ENCODE measurements at regions not wholly inside any gene's neighbourhood (a gene's known extent, or its start where the extent isn't known, plus 50 kb on each side); places are given as distances from the start of the nearest gene placed in this dataset.

DNA sequence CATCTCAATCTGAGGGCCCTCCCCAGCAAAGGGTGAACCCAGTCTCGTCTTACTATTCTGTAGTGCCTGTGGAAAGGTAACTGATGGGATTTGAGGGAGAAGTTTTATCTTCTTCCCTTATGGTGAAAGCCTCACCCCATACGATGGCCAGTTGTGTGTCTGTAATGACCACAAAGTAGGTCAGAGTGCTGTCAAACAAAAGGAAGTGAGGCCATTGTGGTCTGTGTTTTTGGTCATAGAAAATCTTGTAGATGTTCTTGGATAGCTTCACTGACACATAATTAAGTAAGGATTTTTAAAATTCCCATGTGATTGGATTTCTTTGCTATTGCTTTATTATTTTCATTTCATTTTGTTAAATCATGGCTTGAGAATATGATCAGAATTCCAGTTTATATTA lies 505.1 kb upstream of the KLF4 start:
- DNase-seq (ENCODE audit: low spot score) = no peak

DNA sequence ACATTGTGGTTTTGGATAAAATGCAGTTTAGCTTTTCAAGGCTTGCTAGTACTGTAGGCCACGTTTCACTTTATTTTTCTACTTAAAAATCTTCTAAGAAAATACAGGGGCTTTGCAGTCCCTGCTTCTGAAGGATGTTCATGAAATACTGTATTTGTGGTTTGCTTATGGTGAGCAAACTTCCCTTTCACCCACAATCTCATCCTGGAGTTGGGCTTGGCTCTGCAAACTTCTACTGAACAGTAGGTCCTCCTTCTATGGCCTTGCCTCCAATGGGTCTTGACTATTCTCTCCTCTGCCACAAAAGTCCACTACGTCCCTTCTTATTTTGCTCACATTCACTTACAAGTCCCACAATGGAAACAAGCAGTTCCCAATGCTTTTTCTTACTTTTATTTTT lies 502.7 kb upstream of the KLF4 start:
- DNase-seq (ENCODE audit: low spot score) = no peak

DNA sequence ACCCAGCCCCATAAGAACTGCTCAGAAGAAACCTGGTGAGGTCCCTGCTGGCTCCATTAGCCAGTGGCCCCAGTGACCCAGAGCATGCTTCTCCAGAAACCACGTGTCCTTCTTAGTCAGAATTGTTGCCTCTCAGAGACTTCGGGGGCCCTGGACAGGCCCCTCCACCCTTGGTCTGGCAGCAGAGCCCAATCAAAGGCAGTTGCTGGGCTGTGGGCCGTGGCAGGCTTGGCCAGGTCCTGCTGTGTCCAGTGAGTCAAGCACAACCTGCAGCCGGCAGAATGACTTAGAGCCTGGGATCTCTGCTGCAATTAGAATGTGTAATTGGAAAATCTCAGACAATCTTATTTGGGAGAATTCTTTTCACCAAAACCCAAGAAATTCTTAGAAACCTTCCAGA lies 502.0 kb upstream of the KLF4 start:
- peak; percentile 14 for DNase-seq (ENCODE audit: low spot score)

DNA sequence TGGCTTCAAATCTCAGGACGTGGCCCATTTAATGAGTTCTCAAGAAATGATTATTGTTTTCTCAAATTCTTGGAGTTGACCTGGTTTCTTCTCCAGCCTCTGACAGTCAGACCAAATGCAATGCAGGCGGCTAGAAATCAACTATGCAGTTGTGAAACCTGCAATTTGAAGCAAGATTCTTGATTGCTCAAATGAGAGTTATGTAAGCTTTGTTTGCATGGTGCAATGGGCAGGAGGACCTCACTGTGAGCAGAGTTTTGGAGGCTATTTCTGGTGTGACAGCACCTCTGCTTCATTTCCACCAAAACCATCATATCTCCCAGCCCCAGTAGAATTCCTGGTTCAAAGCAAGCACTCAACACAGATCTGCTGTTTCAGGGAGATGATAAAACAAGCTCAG lies 500.0 kb upstream of the KLF4 start:
- no peak for DNase-seq (ENCODE audit: low spot score)

DNA sequence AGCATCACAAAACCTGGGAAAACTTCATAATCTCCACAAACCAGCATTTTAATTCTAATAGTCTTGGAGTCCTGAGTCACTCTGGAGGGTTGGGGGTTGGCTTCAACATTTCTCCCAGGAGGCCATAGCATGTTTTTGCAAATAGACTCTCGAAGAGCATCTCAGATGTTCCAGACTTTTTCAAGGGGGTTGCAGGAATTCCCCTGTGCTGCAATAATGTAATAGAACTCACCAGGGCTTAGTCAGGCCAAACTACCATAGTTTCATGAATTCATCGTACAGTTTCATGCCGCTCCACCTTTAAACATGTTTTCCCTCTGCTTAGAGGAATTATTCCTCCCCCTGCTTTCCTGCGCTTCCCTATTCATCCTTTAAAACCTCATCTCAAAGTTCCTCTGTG lies 499.5 kb upstream of the KLF4 start:
- no peak for DNase-seq (ENCODE audit: low spot score)

DNA sequence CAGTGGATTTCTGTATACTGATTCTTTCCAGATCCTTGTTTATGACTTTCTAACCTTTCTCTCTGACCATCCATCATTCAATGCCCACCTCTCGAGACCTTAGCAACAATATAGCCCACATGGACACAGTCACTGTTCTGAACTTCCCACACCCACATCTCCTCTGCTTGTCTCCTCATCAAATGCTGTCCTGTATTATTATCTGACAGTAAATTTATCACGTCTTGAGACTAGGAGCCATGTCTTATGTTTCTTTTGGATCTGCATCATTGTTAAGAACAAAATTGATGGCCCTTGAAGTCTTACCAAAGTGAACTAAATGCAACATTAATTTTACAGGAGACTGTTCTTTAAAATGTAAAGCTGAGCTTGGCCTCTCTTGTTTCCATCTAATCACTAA lies 495.4 kb upstream of the KLF4 start:
- no peak for DNase-seq (ENCODE audit: low spot score)

DNA sequence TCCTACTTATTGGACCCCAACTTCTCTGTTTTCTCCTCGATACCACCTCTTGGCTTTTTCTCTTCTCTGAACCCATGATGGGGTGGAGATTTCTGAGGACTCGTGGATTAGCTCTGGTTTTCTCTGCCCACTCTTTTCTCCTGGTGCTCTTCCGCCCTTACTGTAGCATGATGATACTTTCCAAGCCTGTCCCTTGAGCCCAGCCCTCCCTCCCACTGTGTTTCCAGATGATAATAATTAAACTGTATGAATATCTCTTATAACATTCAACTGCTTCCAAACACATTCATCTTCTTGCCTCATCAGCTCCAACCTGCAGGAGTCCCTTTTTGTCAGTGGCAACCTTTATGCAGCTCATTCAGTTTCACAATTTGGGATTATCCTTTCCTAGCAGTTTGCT lies 494.2 kb upstream of the KLF4 start:
- DNase-seq (ENCODE audit: low spot score) = no peak

DNA sequence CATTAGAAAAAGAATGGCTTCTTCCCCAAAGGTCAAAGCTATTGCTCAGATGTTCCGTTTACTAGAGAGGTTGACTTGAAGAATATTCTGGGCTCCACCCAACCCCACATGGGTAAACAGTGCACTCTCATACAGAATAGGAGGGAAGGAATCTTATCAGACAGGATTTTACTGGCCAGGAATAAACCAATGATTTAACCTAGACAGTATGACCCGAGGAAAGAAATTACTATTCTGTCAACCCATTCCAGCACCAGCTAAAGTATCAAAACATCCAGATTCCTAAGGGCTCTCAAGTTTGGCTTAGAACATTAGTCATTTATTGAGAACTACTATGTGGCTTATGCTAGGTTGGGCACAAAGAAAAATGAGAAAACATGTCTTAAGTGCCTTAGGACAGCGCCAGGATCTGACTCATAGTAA lies 493.6 kb upstream of the KLF4 start:
- no peak for DNase-seq (ENCODE audit: low spot score)

DNA sequence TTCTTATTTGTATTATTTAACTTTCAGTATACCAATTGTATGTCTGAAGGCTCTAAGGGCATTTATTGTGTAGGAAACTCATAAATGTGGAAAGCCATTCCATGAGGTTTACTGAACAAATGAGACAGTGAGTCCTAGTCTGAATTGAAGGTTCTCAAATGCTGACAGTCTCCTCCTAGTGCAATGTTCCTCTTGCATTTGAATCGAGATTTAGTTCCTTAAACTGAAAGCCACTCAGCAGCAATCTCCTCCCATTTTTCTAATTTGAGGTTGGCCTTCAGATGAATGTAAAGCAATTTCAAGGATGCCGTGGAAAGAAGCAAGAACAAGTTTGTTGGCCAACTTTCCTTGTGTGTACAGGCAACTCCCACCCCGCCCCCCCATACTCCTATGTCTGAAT lies 493.2 kb upstream of the KLF4 start:
- DNase-seq (ENCODE audit: low spot score) = no peak

DNA sequence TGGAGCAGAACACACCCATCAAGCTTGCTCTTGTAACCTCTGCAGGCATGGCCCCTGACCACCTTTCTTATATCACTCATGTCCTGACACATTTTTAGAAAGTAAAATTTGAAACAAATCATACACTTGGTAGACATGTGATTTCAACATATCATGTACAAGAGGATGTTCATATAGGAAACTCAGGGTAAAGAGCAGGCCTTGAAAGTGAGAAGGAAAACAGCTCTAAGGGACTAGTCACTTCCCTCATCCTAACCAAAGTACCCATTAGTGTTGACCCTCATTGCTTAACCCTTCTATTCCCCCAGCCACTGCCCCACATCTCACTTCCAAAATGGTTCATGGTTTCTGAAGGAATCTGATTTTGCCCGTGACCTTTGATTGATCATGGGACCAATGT lies 492.4 kb upstream of the KLF4 start:
- no peak for DNase-seq (ENCODE audit: low spot score)

DNA sequence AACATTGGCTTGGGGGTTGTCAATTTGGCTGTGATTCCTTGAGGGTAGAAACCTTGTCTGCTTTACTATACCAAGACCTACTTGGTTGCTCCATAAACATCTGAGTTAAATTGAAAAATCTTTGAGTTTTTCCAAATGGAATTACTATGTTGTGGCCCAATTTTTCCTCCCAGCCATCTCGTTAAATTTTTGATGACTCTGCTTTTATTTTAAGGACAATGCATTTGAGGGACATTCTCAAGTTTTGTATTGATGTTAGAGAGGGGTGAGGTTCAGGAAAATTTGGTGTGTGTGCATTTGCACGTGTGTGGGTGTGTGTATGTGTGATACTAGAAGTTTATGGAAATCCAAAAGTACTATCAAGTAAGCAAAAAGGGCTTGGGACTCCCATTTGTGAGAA lies 491.4 kb upstream of the KLF4 start:
- no peak for DNase-seq (ENCODE audit: low spot score)

DNA sequence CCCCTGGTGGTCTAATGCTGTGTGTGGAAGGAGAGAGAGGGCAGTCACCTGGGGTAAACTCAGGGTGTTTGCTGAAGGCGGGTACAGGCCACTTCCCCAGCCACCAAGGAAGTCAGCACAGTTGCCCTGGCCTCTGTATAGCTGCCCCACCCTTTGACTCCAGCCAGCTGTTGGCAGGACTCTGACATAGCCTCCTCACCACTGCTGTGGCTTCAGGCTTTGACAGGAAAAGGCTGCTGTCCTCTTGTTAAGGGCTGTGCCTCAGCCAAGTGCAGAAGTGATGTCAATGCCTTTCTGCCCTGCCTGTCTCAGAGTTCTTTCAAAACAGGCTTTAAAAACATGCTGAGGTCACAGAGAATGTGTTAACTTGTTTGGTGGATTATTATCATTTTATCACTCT lies 487.2 kb upstream of the KLF4 start:
- no peak for DNase-seq (ENCODE audit: low spot score)

DNA sequence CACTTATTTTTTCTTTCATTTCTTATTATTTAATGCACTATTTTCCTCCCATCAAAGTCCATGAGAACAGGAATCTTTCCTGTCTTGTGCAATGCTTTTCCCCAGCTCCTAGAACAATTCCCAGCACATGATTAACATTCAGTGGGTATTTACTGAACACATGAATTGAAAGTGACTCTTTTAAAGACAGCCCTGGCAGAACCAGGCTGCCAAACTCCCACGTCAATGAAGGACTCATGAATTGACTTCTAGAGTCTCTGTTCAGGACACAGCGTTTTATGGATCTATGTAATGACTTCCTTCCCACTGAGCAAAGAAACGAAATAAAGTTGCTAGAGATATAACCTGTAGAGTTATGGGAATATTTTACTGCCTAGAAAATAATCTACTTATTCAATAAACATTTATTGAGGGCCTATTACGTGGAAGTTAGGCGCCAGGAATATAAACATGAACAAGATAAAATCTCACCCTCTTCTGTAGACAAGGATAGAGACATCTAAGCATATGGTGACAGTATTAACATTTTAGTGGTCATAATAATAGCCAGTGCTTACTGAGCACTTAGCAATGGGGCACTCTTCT lies 485.9 kb upstream of the KLF4 start:
- no peak for DNase-seq (ENCODE audit: low spot score)

DNA sequence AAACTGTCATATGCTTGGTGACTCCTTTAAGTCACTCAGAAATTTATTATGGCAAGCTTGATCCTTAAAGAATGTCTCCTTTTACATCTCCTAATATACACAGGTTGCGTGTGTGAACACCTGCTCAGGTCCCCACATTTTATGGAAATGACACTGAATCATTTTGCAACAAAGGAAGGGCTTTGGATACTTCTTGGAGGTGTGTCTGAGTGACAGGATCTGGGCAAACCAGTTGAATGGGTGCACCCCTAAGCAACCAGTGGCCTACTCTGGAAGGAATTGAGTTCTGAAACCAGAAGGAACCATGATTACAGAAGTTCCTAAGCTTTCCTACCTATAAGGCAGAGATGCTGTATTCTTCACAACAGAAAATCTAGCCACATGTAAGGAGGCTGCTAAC lies 483.9 kb upstream of the KLF4 start:
- DNase-seq (ENCODE audit: low spot score) = no peak

DNA sequence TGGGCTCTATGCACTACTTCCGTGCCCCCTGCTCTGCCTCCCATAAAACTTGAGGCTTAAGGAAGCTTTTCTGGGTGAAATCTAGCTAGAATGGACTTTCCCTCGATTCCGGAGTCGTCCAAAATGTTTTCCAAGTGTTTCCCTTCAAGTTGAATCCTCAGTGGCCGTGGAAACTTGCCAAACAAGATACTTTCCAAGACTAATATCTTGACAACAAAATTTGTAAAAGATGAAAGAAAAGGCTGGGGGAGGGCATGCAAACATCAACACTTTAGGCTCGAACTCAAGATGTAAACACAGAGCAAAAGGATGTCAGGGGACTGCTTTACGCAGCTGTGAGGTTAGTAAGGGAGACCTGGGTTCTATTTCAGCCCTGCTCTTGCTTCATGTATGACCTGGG lies 482.8 kb upstream of the KLF4 start:
- DNase-seq (ENCODE audit: low spot score) = no peak

DNA sequence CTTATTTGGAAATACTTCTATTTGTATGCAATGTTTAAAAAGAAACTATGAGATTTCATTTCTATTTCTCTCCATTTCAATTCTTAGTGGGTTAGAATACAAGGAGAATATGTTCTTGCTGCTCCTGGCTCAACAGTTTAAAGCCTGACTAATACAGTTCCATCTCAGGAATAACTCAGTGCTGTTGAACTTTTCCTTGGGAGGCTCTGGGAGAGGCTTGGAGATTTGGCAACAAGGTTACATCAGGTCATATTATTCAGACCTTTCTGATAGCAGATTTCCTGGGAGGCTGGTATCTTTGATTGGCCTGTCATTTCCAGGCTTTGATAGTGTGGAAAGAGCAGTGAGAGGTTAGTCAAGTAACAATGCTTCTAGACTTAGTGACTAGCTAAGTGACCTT lies 481.7 kb upstream of the KLF4 start:
- no peak for DNase-seq (ENCODE audit: low spot score)

DNA sequence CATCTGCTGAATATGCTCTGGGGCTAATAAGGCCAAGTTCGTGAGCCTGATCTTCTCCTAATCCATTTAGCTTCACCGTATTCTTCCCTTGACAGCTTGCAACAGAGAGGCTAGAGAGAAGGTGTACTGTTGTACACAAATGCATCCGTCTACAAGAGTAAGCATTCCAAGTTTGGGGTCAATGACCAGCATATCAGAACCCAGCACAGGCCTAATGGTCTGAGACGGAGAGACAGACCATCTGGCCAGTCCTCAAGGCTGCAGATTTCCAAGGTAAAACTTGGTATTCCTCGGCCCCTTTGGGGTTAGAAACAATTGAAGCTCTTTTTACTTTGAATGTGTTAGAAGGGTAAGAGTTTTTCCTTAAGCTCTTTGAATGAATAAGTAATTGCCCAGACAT lies 481.2 kb upstream of the KLF4 start:
- no peak for DNase-seq (ENCODE audit: low spot score)

DNA sequence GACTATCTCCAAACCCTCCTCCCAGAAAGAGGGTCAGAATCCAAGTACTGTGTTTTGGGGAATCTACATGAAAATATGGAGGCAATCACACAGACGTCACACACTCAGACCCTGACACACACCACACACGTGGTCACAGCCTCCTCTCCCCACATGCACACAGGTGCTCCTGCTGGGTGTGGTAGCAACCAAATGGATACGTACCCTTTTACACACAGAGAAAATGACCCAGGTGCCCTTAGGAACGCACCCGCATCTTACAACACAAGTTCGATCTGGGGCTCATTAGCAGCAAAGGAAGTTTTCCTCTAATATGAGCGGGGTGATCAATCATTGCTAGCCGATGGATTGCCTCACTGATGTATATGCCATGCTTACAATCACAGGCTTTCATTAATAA lies 480.2 kb upstream of the KLF4 start:
- DNase-seq (ENCODE audit: low spot score) = no peak

DNA sequence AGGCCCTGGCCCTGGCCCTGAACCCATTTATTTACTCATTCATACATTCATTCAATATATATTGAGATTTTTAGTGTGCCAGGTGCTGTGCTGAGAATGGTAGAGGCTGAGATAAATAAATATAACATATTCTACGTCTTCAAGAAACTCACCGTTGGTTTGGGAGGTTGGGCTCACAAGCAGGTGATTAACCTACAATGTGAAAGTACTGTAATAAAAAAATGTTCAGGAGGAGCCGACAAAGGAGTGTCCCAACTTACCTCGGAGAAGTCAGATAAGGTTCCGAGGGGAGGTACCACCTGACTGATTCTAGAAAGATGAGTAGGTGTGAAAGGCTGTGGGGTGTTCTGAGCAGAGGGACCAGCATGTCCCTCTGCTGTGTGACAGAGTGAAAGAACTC lies 479.6 kb upstream of the KLF4 start:
- no peak for DNase-seq (ENCODE audit: low spot score)

DNA sequence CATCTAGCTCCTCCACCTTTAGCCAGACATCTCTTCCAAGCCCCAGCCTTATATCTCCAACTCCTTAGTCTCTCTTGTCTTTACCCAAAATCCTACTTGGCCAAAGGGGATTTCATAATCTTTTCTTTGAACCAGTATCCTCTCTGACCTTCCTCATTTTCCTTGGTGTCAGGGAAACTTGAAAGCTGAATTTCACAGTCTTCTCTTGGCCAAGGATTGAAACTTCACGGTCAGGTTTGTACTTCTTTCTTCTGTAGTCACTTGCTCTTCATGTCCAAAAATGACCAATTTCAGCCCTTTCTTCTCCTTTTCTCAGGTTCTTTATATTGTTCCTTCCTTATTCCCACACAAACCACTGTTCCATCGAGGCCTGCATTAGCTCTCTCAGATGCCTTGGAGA lies 473.7 kb upstream of the KLF4 start:
- DNase-seq (ENCODE audit: low spot score) = no peak

DNA sequence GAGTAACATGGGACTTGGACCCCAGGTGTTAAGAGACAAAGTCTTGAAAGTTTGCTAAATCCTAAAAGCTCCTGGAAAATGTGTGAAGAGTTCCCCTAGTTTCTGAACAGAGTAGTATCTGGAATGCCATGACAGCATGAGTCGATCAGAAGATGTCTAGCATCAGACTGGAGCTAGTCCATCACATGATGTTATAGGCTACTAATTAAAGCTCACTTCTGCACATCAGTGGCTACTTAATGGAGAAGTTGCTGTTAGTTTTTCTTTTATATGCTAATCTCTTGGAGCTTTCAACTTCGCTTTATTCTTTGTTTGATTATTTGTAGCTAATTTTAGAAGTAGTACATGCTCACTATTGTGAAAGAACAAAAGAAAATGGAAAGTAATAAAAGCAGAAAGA lies 471.3 kb upstream of the KLF4 start:
- DNase-seq (ENCODE audit: low spot score) = no peak

DNA sequence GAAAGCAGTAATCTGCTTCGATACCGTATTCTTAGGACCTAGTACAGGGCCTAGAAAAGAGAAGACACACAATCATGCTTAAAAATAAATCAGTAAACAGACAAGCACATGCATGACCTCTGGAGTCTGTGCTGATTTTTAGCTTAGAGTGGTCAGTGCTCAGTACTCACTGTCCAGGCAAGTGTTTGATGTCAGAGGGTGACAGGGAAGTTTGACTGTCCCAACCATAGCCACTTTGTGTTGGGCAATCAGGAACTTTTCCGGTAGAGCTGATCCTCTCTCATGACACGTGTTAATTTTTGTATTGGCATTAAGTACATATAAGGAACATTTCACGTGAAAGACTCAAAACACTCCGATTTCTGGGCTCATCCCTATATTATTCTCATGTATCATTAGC lies 464.7 kb upstream of the KLF4 start:
- DNase-seq (ENCODE audit: low spot score) = no peak

DNA sequence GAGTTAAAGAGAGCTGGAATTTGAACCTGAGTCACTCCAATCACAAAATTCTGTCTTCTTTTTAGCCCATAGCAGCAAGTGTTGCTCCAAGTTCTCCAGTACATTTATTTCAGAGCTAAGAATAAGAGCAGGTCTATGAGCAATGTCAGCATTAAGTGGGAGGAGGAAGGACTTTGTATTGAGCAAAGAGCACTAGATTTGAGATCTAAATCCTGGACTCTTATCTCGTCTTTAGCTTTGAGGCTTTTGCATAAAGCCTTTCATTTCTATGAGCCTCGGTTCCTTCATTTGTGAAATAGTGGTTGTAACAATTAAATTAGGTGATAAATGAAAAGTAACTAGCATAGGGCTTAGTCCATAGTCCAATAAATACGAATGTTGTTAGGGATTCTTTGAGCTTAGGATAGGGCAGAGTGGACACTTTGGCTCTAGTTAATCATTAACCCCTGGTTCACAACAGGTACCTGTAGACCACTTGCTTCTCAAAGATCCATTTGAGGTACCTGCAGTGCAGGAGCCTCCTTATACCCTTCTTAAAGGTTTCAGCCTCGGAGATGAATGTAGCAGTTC lies 464.1 kb upstream of the KLF4 start:
- DNase-seq (ENCODE audit: low spot score) = no peak

DNA sequence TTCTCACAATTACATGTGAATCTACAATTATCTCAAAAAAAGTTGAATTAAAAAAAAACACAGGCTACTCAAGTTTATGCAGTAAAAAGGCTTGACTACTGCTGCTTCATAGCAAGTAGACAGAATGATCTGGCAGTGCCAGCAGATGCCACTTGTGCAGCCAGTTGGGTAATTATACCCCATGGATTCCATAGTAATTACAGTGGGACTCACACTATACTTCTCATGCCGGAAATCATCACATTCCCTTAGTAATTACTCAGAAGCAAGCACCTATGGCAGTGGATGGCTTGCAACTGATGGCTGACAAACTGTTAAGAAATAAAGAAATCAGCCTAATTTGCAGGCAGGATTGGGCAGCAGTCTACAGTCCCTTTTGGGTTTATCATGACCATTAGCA lies 463.2 kb upstream of the KLF4 start:
- DNase-seq (ENCODE audit: low spot score) = no peak

DNA sequence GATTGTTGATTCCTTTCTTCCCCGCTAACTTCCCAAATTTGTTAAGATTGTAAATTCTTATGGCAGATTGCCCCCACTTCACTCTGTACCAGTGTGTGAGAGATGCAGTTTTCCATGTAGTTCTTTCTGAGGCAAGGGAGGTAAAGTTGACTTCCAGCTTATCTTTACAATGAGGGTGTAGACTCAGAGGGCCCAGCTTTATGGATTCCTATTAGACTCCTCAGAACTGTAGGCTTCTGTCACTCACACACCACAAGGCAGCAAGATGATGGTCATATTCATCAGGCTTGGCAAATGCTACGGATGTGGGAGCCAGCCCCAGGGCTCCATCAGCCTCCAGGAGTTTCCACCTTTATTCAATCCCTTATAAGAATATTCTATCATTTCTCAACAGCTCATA lies 461.9 kb upstream of the KLF4 start:
- no peak for DNase-seq (ENCODE audit: low spot score)
